GM19455 (cell line): ENCODE measurements at regions not wholly inside any gene's neighbourhood (a gene's known extent, or its start where the extent isn't known, plus 50 kb on each side); places are given as distances from the start of the nearest gene placed in this dataset.
"Not testable (repeated sequence)": the region's sequence is repeated elsewhere in the genome, so short reads cannot be mapped to it uniquely, and the experiment has no call there.

Experiments used
- ATAC-seq: cut with Tn5 transposase; IDR thresholded peaks from one replicate; pipeline ENCODE4 v1.9.1; 2021; ENCODE audit not compliant: unreplicated experiment

GRCh38 chr10:123221418-123221817 is 67.2 kb downstream of the BUB3 start:
- ATAC-seq: no peak

GRCh38 chr10:123222832-123223231 is 68.6 kb downstream of the BUB3 start:
- ATAC-seq: no peak

DNA sequence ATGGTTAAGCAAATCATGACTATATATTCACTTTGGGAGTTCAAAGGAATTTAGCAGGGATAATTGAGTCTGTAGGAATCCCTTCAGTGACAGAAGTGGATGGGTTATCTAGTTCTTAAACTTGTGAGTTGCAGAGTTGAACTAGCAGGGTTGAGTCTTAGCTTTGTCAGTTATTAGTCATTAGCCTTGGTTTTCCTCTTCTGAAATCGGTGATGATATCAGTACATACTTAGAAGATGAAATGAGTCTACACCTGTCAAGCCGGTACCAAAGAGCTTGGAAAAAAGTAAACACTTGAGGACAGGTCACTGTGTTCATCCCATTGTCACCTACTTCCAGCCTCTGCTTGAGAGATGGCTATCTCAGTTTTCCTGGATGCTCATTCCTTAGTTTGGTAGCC is 73.5 kb downstream of the BUB3 start:
- ATAC-seq: no peak

DNA sequence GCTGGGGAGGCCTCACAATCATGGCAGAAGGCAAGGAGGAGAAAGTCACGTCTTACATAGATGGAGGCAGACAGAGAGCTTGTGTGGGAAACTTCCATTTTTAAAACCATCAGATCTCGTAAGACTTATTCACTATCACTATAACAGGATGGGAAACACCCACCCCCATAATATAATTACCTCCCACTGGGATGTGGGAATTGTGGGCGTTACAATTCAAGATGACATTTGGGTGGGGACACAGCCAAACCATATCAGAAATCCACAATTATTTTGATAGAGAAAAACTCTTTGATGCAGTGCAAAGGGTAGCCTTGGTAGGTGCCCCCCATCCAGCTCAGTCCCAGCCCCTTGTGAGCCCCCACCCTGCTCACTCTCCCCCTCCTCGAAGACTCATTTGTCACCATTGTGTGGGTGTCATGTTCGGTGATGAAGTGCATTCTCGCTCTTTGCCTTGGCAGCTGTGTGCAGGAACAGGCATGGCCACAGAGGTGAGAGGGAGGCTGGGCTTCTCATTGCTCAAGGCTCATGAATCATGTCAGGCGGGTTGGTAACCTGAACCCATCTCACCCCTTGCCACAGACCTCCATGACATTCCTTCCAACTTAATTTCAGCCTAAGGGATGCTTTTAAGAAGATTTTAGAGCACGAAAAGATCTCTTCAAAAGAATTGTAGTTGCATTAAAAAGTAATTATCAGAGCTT is 75.9 kb downstream of the BUB3 start:
- no peak for ATAC-seq

GRCh38 chr10:123232879-123233278 is 78.7 kb downstream of the BUB3 start:
- ATAC-seq: not testable (repeated sequence)

DNA sequence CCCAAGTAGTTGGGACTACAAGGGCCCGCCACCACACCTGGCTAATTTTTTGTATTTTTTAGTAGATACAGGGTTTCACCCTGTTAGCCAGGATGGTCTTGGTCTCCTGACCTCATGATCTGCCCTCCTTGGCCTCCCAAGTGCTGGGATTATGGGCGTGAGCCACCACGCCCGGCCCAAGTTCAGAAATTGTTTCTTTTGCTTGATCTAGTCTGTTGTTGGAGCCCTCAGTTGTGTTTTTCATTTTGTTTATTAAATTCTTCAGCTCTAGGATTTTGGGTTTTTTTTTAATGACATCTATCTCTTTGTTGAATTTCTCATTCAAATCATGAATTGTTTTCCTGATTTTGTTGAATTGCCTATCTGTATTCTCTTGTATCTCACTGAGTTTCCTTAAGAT is 80.8 kb downstream of the BUB3 start:
- not testable (repeated sequence) for ATAC-seq

DNA sequence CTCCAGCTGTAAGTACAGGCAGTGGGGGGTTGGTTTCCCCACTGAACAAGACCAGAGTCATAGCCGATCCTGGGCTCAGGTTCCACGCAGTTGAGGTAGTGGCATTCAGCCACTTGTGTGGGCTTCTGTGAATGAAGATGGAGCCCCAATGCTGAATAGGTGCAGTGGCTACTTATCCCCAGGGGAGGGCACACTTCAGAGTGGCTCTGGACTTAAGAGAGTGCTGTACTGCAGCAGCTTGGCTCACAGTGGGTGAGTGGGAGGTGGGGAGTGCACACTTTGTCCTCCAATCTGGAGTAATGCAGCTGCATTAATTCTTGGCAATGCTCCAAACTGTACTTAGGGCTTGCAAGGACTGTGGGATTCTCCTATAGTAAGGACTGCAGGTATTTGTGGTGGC is 81.9 kb downstream of the BUB3 start:
- no peak for ATAC-seq

DNA sequence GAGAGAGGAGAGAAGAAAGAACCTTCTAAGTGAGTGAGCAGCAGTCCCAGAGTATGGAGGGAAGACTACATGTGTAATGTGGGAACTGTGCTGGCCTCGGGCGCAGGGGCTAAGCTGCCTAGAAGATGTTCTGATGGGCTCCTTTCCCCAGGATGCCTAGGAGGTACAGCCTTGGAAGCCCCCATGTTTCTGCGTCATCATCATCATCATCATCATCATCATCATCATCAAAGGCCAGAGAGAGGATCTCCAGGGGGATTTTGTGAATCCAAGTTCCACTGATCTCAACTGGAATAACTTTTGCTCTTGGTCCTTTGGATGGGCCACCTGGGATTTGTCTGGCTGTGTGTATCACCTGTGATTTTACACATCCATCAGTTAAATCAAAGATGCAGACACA is 86.0 kb downstream of the BUB3 start:
- ATAC-seq: no peak

DNA sequence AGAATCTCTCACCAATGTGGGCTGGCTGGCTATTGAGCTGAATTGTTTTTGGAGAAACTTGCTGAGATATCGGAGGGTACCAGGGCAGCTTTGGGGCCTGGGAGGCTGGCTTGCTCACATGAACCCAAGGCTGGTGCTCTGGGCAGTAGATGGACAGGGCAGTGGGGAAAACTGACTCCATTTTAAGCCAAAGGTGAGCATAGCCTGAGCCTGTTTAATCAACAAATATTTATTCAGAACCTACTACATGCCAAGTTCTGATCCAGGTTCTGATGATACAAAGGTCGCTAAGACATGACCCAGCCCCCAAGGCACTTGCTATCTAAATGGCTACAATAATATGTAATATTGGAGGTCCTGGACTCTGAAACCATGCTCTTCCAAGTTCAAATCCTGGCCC is 86.6 kb downstream of the BUB3 start:
- ATAC-seq: no peak

GRCh38 chr10:123241391-123242141 is 87.4 kb downstream of the BUB3 start:
- no peak for ATAC-seq

- no peak for ATAC-seq
Observed at GRCh38 chr10:123244747-123245146, 90.5 kb downstream of the BUB3 start.

GRCh38 chr10:123245264-123245663 is 91.1 kb downstream of the BUB3 start:
- ATAC-seq: no peak

GRCh38 chr10:123249894-123250293 is 95.7 kb downstream of the BUB3 start:
- ATAC-seq: no peak

DNA sequence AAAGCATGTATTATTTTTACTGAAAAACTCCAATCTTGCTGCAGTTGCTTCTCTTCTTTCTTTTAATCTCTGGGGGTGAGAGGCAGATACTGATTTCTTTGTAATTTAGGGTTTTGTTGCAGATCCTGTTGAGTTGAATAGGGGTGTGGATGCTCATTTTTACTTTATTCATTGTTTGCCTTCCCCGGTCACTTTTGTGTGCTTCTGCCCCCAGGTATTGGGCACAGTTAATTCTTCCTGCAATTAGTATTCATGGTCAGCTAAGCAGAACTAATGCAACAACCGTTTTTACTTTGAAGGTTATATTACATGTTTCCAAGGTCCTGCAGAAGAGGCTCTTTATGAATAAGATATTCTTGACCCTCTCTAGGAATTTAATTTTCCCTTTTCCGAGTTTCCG is 96.4 kb downstream of the BUB3 start:
- no peak for ATAC-seq

DNA sequence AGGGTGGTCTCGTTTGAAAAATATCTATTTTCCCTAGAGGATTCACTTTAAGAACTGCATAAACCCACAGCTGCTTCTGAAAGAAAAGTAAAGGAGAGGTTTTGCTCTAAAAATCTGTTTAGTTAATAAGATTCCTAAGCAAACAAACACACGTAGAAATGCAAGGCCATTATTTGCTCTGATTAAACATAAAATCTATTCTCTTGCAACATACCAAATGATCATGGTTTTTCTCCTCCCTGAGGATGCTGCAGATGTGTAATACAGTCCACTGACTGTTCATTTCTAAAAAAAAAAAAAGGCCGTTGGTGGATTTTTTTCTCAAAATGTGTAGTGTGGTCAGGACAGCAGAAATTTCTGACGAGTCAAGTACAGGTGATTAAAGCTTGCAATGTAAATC is 98.6 kb downstream of the BUB3 start:
- ATAC-seq: no peak

DNA sequence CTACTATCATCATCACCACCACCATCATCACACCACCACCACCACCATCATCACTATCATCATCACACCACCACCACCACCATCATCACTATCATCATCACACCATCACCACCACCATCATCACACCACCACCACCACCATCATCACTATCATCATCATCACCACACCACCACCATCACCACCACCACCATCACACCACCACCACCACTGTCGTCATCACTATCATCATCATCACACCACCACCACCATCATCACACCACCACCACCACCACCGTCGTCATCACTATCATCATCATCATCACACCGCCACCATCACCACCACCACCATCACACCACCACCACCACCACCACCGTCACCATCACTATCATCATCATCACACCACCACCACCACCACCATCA is 100.1 kb downstream of the BUB3 start:
- ATAC-seq: not testable (repeated sequence)

DNA sequence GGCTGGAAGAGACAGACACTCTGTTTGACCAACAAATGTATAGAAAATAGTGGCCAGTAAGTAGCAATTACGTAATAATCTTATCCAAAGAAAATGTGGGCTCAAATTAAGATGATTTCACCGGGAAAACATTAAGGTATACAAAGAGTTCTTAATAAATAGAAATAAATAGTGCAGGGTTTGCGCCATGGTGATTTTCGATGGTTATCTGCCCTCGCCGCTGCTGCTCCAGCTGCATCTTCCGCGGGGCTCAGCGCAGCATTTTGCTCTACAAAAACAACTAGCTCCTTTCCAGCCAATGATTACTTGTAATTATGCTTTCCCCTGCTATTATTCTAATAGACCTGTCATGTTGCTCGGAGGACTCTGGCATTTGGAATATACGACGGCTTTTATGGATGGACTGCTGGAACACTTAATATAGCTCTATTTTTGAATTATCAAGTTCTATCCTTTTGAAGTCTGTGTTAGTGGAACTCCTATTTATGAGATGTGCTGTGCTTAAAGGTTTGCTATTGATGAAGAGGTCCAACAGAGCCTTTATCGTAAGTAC is 103.8 kb downstream of the BUB3 start:
- no peak for ATAC-seq

DNA sequence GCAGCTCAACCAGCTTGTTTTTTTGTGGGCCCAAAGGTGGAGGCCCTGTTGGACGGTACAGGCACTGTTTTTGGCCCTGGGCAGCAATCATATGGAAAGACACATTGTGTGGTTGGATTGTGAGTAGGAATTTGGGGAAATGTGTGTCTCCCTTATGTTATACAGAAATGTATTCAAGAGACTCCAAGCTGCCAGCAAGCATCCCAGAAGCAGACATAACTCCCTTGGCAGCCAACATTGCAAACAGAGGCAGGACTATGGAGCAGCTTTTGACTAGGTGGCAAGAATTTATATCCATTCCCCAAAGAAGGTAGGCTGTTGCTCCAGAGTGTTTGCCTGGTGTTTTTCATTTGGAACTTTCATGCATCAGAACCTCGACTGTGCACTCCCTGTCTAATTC is 104.9 kb downstream of the BUB3 start:
- ATAC-seq: no peak

- ATAC-seq: no peak
Observed at GRCh38 chr10:123259791-123260190, 105.6 kb downstream of the BUB3 start.

DNA sequence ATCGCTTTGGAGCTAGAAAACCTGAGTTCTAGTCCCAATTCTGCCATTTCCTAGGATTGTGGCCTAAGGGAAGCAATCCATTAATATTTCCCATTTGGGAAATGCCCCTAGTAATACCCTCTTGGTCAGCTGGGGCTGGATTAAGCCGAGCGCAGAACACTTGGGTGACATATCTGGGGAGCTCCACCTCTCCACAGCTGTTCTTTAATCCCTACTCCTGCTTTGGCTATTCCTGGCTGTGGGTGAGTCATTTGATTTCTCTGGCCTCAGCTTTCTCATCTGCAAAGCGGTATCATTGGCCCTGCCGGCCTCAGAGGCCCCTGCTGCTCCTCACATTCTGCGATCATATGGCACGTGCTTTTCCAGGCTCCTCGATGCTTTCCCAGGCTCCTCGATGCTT is 108.3 kb downstream of the BUB3 start:
- ATAC-seq: no peak

GRCh38 chr10:123266971-123267370 is 112.8 kb downstream of the BUB3 start:
- no peak for ATAC-seq

DNA sequence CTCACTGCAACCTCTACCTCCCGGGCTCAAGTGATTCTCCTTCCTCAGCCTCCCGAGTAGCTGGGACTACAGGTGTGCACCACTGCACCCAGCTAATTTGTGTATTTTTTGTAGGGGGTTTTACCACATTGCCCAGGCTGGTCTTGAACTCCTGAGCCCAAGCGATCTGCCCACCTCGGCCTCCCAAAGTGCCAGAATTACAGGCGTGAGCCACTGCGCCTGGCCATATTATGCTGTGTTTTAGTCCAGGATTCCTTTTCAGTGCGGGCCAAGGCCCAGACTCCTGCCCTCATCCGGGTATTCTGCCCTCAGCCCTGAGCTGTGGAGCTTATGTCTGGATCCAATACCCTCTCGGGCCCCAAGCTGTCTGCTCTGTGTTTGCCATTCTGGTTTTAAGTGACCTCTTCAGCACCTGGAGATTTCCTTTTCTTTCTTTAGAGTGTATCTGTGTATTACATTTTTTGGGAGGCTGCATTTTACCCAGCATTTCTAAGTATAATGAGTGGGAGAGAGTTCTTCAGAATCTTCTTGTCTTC is 114.9 kb downstream of the BUB3 start:
- ATAC-seq: no peak
